HUES48 (cell line): ENCODE measurements at regions not wholly inside any gene's neighbourhood (a gene's known extent, or its start where the extent isn't known, plus 50 kb on each side); places are given as distances from the start of the nearest gene placed in this dataset.

Experiments used
- H3K27ac ChIP-seq: one replicate; pipeline ENCODE4 v1.7.0; 2013; ENCODE audit warnings: low read depth, low read length, inconsistent platforms
- H3K27me3 ChIP-seq: 2 replicates; pipeline ENCODE4 v1.6.1; 2013; ENCODE audit warnings: mild to moderate bottlenecking, low read length; ENCODE audit not compliant: control insufficient read depth, insufficient read depth
- H3K36me3 ChIP-seq: 2 replicates; pipeline ENCODE4 v1.6.1; 2013; ENCODE audit warnings: low read length; ENCODE audit not compliant: control insufficient read depth, insufficient read depth
- H3K4me1 ChIP-seq: 2 replicates; pipeline ENCODE4 v1.6.1; 2013; ENCODE audit warnings: mild to moderate bottlenecking, low read length; ENCODE audit not compliant: control insufficient read depth, insufficient read depth
- H3K4me3 ChIP-seq: 2 replicates; pipeline ENCODE4 v1.5.1; 2013; ENCODE audit warnings: mild to moderate bottlenecking, low read depth, low read length
- H3K9ac ChIP-seq: 2 replicates; pipeline ENCODE4 v1.6.1; 2013; ENCODE audit warnings: mild to moderate bottlenecking, low read depth, low read length, moderate library complexity
- H3K9me3 ChIP-seq: 2 replicates; pipeline ENCODE4 v1.6.1; 2013; ENCODE audit warnings: low read length; ENCODE audit not compliant: control insufficient read depth, insufficient read depth

GRCh38 chr16:59060207-59060606 is 326.1 kb upstream of the GOT2 start:
- H3K9ac ChIP-seq: no peak overlapping the region
- H3K4me1 ChIP-seq: no peaks in the 10 kb centered on the region
- no peaks in the 10 kb centered on the region for H3K9me3 ChIP-seq
- H3K27me3 ChIP-seq: no peaks in the 10 kb centered on the region
- no peak overlapping the region for H3K27ac ChIP-seq
- no peak overlapping the region for H3K4me3 ChIP-seq
- H3K36me3 ChIP-seq: no peaks in the 10 kb centered on the region

GRCh38 chr16:59058250-59058649 is 324.1 kb upstream of the GOT2 start:
- H3K9me3 ChIP-seq: no peaks in the 10 kb centered on the region
- H3K27me3 ChIP-seq: no peaks in the 10 kb centered on the region
- no peak overlapping the region for H3K27ac ChIP-seq
- no peaks in the 10 kb centered on the region for H3K36me3 ChIP-seq
- H3K4me3 ChIP-seq: no peak overlapping the region
- no peaks in the 10 kb centered on the region for H3K4me1 ChIP-seq
- H3K9ac ChIP-seq: no peak overlapping the region

GRCh38 chr16:59053911-59054310 is 319.8 kb upstream of the GOT2 start:
- H3K27ac ChIP-seq: no peak overlapping the region
- H3K9me3 ChIP-seq: no peaks in the 10 kb centered on the region
- no peaks in the 10 kb centered on the region for H3K36me3 ChIP-seq
- no peaks in the 10 kb centered on the region for H3K4me1 ChIP-seq
- H3K4me3 ChIP-seq: no peak overlapping the region
- no peak overlapping the region for H3K9ac ChIP-seq
- no peaks in the 10 kb centered on the region for H3K27me3 ChIP-seq

- H3K9ac ChIP-seq: no peak overlapping the region
- H3K4me3 ChIP-seq: no peak overlapping the region
These were observed 318.1 kb upstream of the GOT2 start for GRCh38 chr16:59052231-59052630.

GRCh38 chr16:59048876-59049275 is 314.8 kb upstream of the GOT2 start:
- no peak overlapping the region for H3K4me3 ChIP-seq
- no peaks in the 10 kb centered on the region for H3K4me1 ChIP-seq
- no peaks in the 10 kb centered on the region for H3K36me3 ChIP-seq
- no peaks in the 10 kb centered on the region for H3K27me3 ChIP-seq
- no peak overlapping the region for H3K27ac ChIP-seq
- no peak overlapping the region for H3K9ac ChIP-seq
- no peaks in the 10 kb centered on the region for H3K9me3 ChIP-seq

More at GRCh38 chr16:59052231-59052630, 318.1 kb upstream of the GOT2 start:
- Histone ChIP-seq H3K4me1 (no peaks in the 10 kb centered on the region), H3K27ac (no peak overlapping the region), H3K36me3 (no peaks in the 10 kb centered on the region), H3K9me3 (no peaks in the 10 kb centered on the region), H3K27me3 (no peaks in the 10 kb centered on the region)

GRCh38 chr16:59047114-59047513 is 313.0 kb upstream of the GOT2 start:
- H3K4me3 ChIP-seq: no peak overlapping the region
- no peak overlapping the region for H3K9ac ChIP-seq
- no peaks in the 10 kb centered on the region for H3K9me3 ChIP-seq
- H3K4me1 ChIP-seq: no peaks in the 10 kb centered on the region
- H3K27me3 ChIP-seq: no peaks in the 10 kb centered on the region
- no peak overlapping the region for H3K27ac ChIP-seq
- no peaks in the 10 kb centered on the region for H3K36me3 ChIP-seq

- Histone ChIP-seq H3K36me3 (no peaks in the 10 kb centered on the region), H3K27ac (no peak overlapping the region), H3K27me3 (no peaks in the 10 kb centered on the region), H3K4me1 (no peaks in the 10 kb centered on the region), H3K4me3 (no peak overlapping the region), H3K9me3 (no peaks in the 10 kb centered on the region), H3K9ac (no peak overlapping the region)
These were observed 312.2 kb upstream of the GOT2 start for GRCh38 chr16:59046335-59046734.

GRCh38 chr16:59045501-59045900 is 311.4 kb upstream of the GOT2 start:
- no peak overlapping the region for H3K4me3 ChIP-seq
- no peaks in the 10 kb centered on the region for H3K9me3 ChIP-seq
- no peak overlapping the region for H3K27ac ChIP-seq
- no peaks in the 10 kb centered on the region for H3K36me3 ChIP-seq
- no peaks in the 10 kb centered on the region for H3K27me3 ChIP-seq
- no peaks in the 10 kb centered on the region for H3K4me1 ChIP-seq
- H3K9ac ChIP-seq: no peak overlapping the region

GRCh38 chr16:59044616-59045015 is 310.5 kb upstream of the GOT2 start:
- Histone ChIP-seq H3K9me3 (no peaks in the 10 kb centered on the region), H3K4me1 (no peaks in the 10 kb centered on the region), H3K36me3 (no peaks in the 10 kb centered on the region), H3K9ac (no peak overlapping the region), H3K27me3 (no peaks in the 10 kb centered on the region), H3K4me3 (no peak overlapping the region), H3K27ac (no peak overlapping the region)

- H3K27me3 ChIP-seq: no peaks in the 10 kb centered on the region
- H3K4me1 ChIP-seq: peaks cover 6% of the 10 kb centered on the region; the same call in 1 of the 2 replicates
- H3K9me3 ChIP-seq: no peaks in the 10 kb centered on the region
- no peak overlapping the region for H3K27ac ChIP-seq
- no peaks in the 10 kb centered on the region for H3K36me3 ChIP-seq
- H3K9ac ChIP-seq: no peak overlapping the region
- H3K4me3 ChIP-seq: no peak overlapping the region
These were observed 308.2 kb upstream of the GOT2 start for GRCh38 chr16:59042301-59042700.

GRCh38 chr16:59039066-59039720 is 305.1 kb upstream of the GOT2 start:
- H3K4me3 ChIP-seq: no peak overlapping the region
- no peaks in the 10 kb centered on the region for H3K27me3 ChIP-seq
- no peak overlapping the region for H3K27ac ChIP-seq
- peaks cover 6% of the 10 kb centered on the region; the same call in 1 of the 2 replicates for H3K4me1 ChIP-seq
- no peak overlapping the region for H3K9ac ChIP-seq
- H3K9me3 ChIP-seq: no peaks in the 10 kb centered on the region
- H3K36me3 ChIP-seq: no peaks in the 10 kb centered on the region
